ENCODE measurements at regions not wholly inside any gene's neighbourhood (a gene's known extent, or its start where the extent isn't known, plus 50 kb on each side); places are given as distances from the start of the nearest gene placed in this dataset.
"Not testable (repeated sequence)": the region's sequence is repeated elsewhere in the genome, so short reads cannot be mapped to it uniquely, and the experiment has no call there.

DNA sequence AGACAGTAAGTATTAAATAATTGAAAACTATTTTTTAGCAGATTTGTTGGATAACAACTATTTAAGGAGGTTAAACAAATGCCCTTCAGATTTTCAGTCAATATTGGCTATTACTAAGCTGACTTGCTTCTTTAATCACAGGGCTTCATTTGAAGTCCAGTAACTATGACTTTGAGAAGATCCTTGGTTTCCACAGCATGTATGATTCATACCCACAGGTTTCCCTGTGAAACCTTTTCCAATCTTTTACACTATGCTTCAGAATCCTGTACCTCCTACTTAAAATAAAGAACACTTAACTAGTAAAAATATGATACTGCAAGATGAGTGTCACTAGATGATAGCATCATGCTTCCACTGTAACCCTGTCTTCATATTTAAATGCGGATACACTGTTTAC, 211.9 kb downstream of the SPATA31A1 start:
- DNase-seq: not testable (repeated sequence)

- DNase-seq: not testable (repeated sequence)
Observed at GRCh38 chr9:39568900-39569299, 213.4 kb downstream of the SPATA31A1 start.

GRCh38 chr9:39573024-39574022, 217.9 kb downstream of the SPATA31A1 start:
- DNase-seq: not testable (repeated sequence)

GRCh38 chr9:39579000-39579399, 223.5 kb downstream of the SPATA31A1 start:
- not testable (repeated sequence) for DNase-seq

- not testable (repeated sequence) for DNase-seq
Observed at GRCh38 chr9:39581296-39581695, 225.8 kb downstream of the SPATA31A1 start.

GRCh38 chr9:39582677-39583412, 227.4 kb downstream of the SPATA31A1 start:
- DNase-seq: not testable (repeated sequence)

GRCh38 chr9:39583413-39583747, 227.9 kb downstream of the SPATA31A1 start:
- not testable (repeated sequence) for DNase-seq

GRCh38 chr9:39585233-39585632, 229.8 kb downstream of the SPATA31A1 start:
- DNase-seq: not testable (repeated sequence)

DNA sequence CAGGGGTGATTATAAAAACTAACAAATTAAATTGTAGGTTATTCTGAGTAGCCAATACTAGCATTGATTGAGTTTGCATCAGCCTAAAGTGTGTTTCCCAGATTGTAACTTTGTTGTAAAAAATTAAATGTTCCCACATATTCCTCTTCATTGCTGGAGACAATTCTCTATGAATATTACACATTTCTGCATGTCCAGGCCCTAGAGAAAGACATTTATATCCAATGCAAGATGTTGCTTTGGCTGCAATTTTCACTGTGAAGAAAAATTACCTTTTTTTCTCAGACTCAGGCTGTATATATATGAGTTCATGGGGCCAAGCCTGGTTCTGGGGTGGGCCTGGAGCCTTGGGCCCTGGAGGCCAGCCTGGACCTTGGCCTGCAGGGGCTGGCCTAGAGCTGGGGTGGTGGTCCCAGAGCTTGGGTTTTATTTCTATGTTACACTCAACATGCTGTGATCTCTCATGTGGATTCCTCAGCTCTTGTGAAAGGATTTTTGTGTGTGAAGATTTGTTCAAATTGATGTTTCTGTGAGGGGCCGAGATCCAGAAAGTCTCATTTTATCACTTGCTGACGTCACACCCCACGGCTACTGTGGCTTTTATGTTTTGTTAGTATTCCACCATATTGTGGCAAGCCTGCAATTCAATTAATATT, 232.5 kb downstream of the SPATA31A1 start:
- DNase-seq: no peak

DNA sequence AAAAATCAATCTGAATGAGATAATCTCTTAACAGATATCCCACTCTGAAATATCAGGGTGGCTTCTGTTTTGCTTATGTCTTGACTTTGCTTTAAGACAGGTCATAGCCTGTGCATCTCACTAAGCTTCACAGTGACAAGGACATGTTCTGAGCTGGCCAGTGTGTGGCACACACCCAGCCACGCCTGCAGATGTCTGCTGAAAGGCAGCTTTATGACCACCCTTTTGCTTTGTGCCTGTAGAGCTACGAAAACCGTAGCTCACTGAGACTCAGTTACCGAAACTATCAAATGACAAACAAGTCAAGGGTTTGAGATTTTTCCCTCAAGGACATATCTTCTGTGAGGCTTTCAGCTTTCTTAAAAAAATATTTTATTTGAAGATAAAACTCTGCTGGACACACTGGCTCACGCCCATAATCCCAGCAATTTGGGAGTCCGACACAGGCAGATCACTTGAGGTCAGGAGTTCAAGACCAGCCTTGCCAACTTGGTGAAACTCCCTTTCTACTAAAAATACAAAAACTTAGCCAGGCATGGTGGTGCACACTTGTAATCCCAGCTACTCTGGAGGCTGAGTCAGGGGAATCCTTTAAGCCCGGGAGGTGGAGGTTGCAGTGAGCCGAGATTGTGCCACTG, 233.2 kb downstream of the SPATA31A1 start:
- DNase-seq: no peak

GRCh38 chr9:39604089-39604488, 248.6 kb downstream of the SPATA31A1 start:
- DNase-seq: not testable (repeated sequence)

DNA sequence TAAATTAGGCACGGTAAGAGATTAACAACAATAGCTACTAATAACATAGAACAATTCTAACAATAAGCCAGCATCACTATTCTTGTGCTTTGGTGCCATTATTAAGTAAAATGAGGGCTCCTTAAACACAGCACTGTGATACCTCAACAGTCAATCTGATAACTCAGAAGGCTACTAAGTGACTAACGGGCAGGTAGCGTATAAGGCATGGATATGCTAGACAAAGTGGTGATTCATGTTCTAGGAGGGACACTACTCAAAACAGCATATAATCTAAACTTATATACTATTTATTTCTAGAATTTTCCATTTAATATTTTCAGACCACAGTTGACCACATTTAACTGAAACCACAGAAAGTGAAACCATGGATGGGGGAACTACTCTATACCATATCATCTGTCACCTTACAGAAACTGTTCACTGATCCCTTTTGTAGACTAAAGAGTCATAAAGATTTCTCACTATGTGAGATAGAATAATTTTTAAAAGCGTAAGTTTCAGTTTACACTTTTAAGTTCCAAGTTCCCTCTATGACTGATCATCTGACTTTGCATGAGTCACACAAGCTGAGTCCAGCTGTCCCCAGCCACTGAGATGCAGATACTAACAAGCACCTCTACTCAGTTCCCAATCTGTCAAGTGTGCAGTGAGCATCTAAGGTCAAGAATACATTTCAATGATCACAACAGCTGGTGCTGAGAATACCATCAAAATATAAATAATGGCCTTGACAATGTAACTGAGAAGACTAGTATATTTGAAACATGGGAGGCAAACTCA, 256.2 kb downstream of the SPATA31A1 start:
- not testable (repeated sequence) for DNase-seq

GRCh38 chr9:39616480-39616879, 261.0 kb downstream of the SPATA31A1 start:
- DNase-seq: not testable (repeated sequence)

- not testable (repeated sequence) for DNase-seq
Observed at GRCh38 chr9:39624048-39624447, 268.6 kb downstream of the SPATA31A1 start.

DNA sequence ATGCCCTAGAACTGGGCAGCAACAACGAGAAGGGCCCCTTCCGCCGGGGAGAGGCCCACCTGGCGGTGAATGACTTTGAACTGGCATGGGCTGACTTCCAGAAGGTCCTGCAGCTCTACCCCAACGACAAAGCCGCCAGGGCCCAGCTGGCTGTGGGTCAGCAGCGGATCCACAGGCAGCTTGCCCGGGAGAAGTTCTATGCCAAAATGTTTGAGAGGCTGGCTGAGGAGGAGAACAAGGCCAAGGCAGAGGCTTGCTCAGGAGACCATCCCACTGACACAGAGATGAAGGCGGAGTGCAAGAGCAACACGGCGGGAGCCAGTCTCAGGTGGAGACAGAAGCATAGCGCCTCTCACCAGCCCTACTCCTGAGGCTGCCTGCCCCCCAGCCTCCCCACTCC, 276.6 kb downstream of the SPATA31A1 start:
- not testable (repeated sequence) for DNase-seq

DNA sequence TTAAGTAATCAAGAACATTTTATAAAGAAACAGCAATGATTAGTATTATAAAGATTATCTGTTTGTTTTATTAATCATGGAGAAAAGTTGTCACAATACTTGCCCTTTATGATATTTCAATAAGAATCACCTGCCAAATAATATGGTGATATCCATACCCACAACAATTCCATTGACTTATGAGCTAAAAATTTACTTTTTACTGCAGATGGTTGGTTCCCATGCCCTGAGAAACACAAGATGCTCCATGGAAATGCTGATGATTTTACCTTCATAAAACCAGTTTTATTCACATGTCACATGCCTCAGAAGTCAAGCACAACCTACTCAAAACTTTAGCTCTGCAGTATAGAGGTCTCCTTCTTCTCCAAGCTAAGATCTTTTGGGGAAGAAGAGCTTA, 293.6 kb downstream of the SPATA31A1 start:
- DNase-seq: not testable (repeated sequence)

DNA sequence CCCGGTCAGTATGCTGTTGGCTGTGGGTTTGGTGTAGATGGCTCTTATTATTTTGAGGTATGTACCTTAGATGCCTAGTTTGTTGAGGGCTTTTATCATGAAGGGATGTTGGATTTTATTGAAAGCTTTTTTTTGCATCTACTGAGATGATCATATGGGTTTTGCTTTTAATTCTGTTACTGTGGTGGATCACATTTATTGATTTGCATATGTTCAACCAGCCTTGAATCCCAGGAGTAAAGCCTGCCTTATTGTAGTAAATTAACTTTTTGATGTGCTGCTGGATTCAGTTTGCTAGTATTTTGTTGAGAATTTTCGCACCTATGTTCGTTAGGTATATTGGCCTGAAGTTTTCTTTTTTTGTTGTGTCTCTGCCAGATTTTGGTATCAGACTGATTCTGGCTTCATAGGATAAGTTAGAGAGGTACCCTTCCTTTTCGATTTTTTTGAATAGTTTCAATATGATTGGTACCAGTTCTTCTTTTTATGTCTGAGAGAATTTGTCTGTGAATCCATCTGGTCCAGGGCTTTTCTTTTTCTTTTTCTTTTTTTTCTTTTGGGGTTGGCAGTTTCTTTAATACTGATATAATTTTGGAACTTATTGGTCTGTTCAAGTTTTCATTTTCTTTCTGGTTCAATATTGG, 301.6 kb downstream of the SPATA31A1 start:
- DNase-seq: not testable (repeated sequence)

DNA sequence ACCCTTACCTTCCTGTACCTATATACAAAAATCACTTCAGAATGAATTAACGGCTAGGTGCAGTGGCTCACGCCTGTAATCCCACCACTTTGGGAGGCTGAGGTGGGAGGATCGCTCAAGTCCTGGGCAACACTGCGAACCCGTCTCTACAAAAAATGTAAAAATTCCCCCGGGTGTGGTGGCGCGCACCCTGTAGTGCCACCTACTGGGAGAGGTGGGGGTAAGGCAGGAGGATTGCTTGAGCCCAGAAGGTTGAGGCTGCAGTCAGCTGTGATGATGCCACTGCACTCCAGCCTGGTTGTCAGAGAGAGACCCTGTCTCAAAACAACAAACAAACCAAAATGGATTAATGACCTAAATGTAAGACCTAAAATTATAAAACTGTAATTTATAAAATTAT, 307.6 kb downstream of the SPATA31A1 start:
- not testable (repeated sequence) for DNase-seq

- not testable (repeated sequence) for DNase-seq
Observed at GRCh38 chr9:39663713-39664112, 308.2 kb downstream of the SPATA31A1 start.

DNA sequence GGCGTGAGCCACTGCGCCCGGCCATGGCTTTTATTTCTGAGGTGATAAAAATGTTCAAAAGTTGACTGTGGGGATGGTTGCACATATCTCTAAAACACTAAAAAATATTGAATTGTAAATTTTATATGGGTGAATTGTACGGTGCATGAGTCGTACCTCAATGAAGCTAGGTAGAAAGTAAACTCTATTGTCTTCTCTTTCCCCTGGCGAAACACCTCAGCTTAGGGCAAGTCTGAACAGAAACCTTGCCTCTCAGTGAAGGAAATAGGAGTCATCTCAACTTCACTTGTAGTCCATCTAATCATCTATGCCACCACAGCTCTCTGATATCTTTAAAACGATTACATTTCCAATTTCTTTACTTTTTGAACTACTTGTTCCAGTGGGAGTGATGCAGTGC, 309.6 kb downstream of the SPATA31A1 start:
- DNase-seq: not testable (repeated sequence)
